GM18498 (cell line): ENCODE measurements at regions not wholly inside any gene's neighbourhood (a gene's known extent, or its start where the extent isn't known, plus 50 kb on each side); places are given as distances from the start of the nearest gene placed in this dataset.
"Not testable (repeated sequence)": the region's sequence is repeated elsewhere in the genome, so short reads cannot be mapped to it uniquely, and the experiment has no call there.

ENCODE experiments used
- ATAC-seq: cut with Tn5 transposase; IDR thresholded peaks from one replicate; pipeline ENCODE4 v1.9.1; 2021; ENCODE audit warnings: mild to moderate bottlenecking, moderate library complexity; ENCODE audit not compliant: unreplicated experiment

GRCh38 chr11:90426442-90426841 is 203.6 kb upstream of the CHORDC1 start:
- no peak for ATAC-seq

DNA sequence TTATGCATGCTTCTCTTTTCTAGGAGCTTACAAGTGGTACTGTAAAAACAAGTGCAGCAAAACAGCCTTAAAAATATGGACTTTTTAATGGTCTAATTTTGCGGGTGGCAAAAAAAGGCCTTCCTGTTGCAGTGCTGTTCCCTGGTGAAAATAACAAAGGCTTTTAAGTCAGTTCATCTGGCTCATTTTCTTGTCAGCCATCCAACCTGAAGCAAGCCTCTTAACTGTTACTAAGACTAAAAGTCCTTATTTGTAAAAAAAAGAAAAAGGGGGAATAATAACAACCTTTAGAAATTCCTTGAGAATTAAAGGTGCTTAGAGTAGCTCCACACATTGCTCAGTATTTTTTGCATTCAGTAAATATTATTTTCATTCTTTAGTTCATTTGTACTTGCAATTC is 200.5 kb upstream of the CHORDC1 start:
- no peak for ATAC-seq

DNA sequence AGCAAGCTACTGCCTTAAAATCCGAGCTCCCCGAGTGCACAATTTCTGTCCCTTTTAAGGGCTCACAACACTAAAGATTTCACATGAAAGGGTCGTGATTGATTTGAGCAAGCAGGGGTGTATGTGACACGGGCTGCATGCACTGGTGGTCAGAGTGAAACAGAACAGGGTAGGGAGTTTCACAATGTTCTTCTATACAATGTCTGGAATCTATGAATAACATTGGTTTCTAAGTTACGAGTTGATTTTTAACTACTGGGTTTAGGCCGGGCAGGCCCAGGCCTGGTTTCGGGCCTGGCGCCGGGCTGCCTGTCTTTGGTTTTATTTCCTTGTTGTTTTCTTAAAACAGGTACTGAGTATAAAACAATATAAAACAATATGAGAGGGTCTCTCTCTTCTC is 199.9 kb upstream of the CHORDC1 start:
- ATAC-seq = not testable (repeated sequence)

- ATAC-seq = no peak
Measured at GRCh38 chr11:90414221-90414620, 191.4 kb upstream of the CHORDC1 start.

DNA sequence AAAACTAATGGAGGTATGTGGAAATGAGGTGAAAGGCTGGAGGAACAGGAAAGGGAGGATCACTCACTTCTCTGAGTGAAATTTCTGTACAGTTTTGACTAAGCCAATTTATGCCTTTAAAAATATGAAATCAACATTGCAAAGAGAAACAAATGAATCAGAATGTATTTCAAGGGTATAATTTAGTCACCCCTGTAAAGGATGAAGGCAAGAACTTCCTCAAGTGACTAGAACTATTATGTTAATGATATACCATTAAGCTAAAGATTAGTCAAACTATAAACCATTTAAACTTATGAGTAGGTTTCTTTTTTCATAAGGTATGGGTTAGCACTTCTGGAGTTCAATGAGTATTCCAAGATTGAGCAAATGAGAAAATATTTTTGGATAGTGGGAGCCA is 184.5 kb upstream of the CHORDC1 start:
- no peak for ATAC-seq

- ATAC-seq = no peak
Measured at GRCh38 chr11:90392692-90393091, 169.8 kb upstream of the CHORDC1 start.

DNA sequence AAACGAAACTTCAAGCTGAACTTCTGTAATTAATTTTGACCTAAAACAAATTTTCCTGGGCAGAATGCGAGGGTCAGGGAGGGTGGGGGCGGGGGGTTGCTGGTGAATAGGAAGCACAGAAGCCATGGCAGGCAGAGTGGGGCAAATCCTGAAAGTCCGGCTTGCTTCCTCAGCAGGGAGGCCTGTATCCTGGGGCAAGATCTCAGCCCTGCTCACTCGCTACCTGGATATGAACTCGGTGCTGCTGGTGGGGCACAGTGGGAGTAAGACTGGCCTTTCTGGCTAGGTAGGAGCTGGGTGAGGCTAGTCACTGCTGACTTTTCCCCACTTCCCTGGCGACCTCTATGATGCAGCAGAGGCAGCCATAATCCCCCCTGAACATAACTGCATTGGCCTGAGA is 168.9 kb upstream of the CHORDC1 start:
- ATAC-seq = no peak

DNA sequence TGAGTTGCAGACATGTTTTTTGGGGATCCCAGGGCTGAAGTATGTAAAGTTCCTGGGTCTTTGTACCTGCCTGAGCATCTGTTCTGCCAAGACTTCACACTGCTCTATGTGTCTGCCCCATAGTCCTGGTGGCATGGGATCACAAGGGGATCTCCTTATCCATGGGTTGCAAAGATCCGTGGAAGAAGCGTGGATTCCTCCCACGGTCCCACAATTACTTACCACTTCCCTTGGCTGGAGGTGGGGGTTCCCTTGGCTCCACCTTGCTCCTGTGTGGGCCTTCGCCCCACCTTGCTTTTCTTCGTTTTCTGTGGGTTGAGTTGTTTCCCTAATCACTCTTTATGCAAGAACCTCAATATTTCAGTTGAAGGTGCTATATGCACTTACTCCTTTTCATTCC is 157.4 kb upstream of the CHORDC1 start:
- ATAC-seq = no peak

DNA sequence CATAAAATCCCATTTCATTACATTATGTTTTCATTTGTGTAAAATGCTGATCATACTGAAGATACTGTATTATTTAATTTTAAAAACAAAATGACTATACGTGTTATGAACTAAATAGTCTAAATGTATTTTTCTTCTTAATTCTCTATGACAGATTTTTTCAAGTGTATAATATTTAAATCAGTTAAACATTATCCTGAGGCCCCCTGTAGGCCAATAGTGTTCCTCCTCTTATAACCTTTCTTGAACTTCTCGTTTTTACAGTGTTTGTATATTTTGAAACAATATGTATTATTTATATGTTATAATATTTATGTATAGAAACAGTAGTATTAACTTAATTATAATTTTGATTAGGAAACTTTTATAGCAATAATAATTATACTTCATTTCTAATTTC is 151.1 kb upstream of the CHORDC1 start:
- no peak for ATAC-seq

DNA sequence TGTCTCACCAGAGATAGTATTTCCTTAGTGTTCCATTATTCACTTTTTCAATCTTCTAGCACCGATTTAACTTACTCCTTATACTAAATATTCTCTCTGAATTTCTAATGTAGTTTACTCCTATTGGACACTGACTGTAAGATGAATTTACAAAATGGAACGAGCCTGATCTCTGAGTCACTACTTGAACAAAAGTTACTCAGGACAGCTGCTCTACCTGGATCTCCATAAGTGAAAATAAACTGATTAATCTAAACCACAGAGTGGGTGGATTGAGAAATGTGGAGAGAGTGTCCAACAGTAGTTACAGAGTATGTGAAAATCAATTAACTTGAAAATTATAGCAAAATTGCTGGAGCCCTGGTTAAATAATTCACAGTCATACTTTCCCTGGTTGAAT is 141.7 kb upstream of the CHORDC1 start:
- ATAC-seq = no peak

- ATAC-seq = no peak
Measured at GRCh38 chr11:90363739-90364138, 140.9 kb upstream of the CHORDC1 start.

DNA sequence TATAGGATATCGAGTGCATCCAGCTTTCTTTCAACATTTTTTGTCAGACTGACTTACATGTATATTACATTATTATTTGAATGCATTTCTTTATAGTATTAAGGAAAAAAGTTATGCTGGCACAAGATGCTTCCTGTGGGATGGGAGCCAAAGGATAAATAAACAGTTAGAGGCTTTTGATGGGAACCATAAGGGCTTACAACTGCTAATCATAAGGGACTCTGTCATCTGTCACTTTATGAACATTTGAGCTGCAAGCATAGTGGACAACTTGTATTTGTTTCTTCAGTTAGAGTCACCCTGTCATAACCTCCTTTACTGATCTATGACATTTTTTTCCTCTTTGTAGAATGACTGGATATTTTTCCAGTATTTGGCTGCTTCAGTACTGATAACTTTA is 132.4 kb upstream of the CHORDC1 start:
- ATAC-seq = no peak

GRCh38 chr11:90349731-90350130 is 126.9 kb upstream of the CHORDC1 start:
- ATAC-seq = no peak

DNA sequence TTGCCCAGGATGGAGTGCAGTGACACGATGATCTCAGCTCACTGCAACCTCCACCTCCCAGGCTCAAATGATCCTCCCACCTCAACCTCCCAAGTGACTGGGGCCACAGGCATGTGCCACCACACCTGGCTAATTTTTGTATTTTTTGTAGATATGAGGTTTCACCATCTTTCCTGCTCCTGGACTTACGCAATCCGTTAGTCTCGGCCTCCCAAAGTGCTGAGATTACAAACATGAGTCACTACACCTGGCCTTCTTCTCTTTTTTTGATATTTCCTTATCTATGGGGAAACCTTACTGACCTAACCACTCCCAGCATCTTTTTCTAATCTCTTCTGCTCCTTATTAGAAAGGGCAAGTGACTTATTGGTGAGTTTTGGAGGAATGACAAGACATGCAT is 121.7 kb upstream of the CHORDC1 start:
- ATAC-seq = no peak

DNA sequence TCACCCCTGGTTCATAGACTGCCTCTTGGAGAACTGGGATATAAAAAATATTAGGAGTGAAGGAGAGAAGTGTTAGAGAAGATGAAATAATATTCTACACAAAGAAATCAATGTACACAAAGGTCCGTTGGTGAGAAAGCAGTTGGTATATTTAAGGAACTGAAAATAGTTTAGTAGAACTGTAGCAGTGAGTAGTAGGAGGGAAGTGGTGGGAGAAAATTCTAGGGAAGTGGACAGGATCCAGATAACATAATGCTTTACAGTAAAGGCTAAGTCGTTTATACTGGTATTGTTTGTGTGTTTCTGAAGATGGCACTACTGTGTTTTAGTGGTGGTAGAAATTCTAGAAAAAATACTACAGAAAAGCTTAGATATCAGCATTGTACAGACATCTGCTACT is 120.8 kb upstream of the CHORDC1 start:
- ATAC-seq = no peak

- no peak for ATAC-seq
Measured at GRCh38 chr11:90341986-90342385, 119.1 kb upstream of the CHORDC1 start.

DNA sequence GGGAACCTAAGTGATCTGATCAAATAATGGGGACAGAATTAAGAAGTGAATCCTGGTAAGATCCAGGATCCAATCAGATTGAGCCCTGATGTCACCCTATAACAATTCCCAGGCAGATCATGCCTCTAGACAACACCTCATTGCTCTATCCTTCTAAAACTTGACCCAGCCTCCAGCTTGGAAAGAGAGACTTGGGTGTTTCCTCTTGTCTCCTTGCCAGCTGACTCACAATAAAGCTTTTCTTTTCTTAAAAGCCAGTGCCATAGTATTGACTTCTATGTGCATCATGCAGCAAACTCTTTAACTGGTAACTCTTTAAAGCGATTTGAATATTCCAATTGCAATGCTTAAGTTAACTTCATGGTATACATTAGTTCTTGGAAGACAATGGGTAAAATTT is 109.6 kb upstream of the CHORDC1 start:
- ATAC-seq = no peak

DNA sequence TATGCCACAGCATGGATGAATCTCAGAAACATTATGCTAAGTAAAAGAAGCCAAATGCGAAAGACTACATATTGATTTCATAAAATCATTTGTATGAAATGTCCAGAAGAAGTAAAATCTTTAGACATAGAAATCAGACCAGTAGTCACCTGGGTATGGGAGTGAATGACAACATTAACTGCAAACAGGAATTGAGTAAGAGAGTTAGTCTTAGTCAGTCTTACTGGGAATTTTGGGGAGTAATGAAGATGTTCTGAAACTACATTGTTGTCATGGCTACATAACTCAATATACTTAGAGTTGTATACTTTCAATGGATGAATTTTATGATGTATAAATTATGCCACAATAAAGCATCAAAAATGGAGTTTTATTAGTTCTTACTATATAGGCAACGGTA is 107.8 kb upstream of the CHORDC1 start:
- no peak for ATAC-seq

DNA sequence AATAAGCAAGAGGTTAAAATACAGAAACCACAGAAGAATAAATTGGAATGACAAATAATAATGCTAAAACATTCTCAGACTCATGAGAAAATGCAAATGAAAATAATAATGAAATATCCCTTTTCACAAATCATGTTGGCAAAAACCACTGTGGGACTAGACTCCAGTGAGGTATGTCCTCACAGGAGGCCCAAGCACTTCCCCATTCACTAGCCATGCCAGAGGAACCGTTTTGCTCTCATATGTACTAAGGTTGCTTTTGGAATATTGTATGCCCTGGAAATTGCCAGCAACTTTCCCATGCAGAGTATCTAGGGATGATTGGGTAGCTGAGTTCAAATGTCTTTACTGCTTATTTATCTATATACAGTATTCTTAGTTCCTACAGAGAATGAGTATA is 106.2 kb upstream of the CHORDC1 start:
- no peak for ATAC-seq

DNA sequence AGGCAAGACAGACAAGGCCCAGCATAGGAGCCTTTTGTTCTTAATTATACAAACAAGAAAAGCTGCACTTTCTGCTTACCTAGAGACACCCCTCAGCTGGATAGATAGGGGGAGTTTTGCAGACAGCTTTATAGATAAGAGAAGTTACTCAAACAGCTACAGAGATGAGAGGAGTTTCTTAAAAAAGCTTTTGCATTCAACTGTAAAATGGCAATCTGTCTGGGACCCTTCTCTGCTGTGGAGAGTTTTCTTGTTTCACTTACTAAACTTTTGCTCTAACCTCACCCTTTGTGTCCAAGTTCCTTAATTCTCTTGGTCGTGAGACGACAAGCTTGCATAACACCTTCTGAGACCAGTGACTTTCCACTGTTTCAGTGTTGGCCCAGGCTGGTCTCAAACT is 103.8 kb upstream of the CHORDC1 start:
- no peak for ATAC-seq

DNA sequence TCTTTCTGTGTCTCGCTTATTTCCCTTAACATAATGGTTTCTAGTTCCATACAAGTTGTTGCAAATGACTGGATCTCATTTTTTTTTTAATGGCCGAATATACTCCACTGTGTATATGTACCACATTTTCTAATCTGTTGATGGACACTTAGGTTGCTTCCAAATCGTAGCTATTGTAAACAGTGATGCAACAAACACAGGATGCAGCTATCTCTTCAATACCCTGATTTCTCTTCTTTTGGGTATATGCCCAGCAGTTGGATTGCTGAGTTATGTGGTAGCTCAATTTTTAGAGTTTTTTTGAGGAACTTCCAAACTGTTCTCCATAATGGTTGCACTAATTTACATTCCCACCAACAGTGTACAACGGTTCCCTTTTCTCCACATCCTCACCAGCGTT is 100.4 kb upstream of the CHORDC1 start:
- no peak for ATAC-seq

GRCh38 chr11:90321018-90321417 is 98.2 kb upstream of the CHORDC1 start:
- no peak for ATAC-seq

DNA sequence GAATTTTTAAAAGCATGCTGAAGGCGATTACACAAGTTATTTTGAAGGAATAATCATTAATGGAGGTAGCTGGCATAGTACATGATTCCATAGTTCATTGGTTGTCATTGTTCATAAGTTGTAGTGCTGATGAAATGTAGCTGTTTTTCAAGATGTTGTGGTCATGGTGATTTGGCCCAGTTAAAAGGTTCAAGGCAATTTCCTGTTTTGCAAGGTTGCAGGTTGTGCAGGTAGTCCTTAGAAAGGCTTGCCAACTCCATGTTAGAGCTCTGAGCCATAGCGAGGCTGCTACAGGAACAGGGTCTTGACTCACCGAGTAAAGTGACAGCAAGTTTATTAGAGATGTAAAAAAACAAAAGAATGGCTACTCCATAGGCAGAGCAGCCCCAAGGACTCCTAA is 95.8 kb upstream of the CHORDC1 start:
- no peak for ATAC-seq

- no peak for ATAC-seq
Measured at GRCh38 chr11:90310210-90310609, 87.4 kb upstream of the CHORDC1 start.
